GM21515 (cell line): ENCODE measurements at regions not wholly inside any gene's neighbourhood (a gene's known extent, or its start where the extent isn't known, plus 50 kb on each side); places are given as distances from the start of the nearest gene placed in this dataset.

ENCODE experiments used
- ATAC-seq: cut with Tn5 transposase; IDR thresholded peaks from one replicate; pipeline ENCODE4 v1.9.1; 2021; ENCODE audit not compliant: unreplicated experiment

GRCh38 chrX:124280294-124280902 is 52.1 kb upstream of the TEX13D start:
- ATAC-seq = no peak

DNA sequence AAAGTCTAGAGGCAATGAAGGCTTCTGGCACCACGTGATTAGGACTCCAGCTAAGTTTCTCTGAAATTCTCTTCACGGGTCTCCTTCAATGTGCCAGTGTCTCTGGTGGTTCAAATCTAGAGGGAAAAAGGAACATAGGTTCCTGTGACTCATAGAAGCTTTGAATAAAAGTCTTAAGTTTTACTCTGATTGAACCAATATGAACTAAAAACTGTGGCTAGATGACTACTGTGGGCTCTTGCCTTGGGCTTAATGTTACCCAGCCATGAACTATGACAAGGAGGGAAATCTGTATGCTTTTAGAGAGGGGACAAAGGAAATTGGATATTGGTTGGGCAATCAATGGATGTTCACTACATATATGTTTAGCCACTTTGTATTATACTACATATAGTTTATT is 49.9 kb upstream of the TEX13D start:
- ATAC-seq = no peak
